AG04450 (cell line): ENCODE measurements at regions not wholly inside any gene's neighbourhood (a gene's known extent, or its start where the extent isn't known, plus 50 kb on each side); places are given as distances from the start of the nearest gene placed in this dataset.
A peak's percentile ranks its signal among the peaks of the same experiment; 100 is the strongest.

Experiments
- CTCF ChIA-PET: fragments of 300-600, 350-600 bp; formaldehyde crosslinking; extraction: SDS; loops from one replicate; lab custom pipeline; 2022; ENCODE audit warnings: antibody characterized with exemption, inconsistent platforms; lab: Charles Lee
- POLR2A ChIA-PET: fragments of 350-600 bp; formaldehyde crosslinking; extraction: SDS; loops from one replicate; lab custom pipeline; 2021; ENCODE audit warnings: antibody characterized with exemption, inconsistent platforms; lab: Yijun Ruan, JAX
- DNase-seq: peaks from one replicate; pipeline ENCODE4 v3.0.0-alpha.2; 2011; ENCODE audit warnings: low read depth, low spot score
- H3K27ac ChIP-seq: one replicate; pipeline ENCODE4 v1.5.1; 2012; ENCODE audit warnings: low read depth, low read length, control low read depth
- H3K27me3 ChIP-seq: one replicate; pipeline ENCODE4 v1.6.0; 2012; ENCODE audit warnings: low read length; ENCODE audit not compliant: control insufficient read depth, insufficient read depth
- H3K4me3 ChIP-seq: 2 replicates; pipeline ENCODE4 v1.5.1; 2011; ENCODE audit warnings: mild to moderate bottlenecking, low read depth, low read length, control low read depth
- H3K9me3 ChIP-seq: 2 replicates; pipeline ENCODE4 v1.5.1; 2012; ENCODE audit warnings: low read length; ENCODE audit not compliant: control insufficient read depth, insufficient read depth
- TF ChIP-seq, protein P1 (sequence below): IDR thresholded peaks from 2 replicates; pipeline ENCODE4 v1.5.1; 2011; ENCODE audit warnings: low read depth, low read length, control low read depth, inconsistent platforms

DNA sequence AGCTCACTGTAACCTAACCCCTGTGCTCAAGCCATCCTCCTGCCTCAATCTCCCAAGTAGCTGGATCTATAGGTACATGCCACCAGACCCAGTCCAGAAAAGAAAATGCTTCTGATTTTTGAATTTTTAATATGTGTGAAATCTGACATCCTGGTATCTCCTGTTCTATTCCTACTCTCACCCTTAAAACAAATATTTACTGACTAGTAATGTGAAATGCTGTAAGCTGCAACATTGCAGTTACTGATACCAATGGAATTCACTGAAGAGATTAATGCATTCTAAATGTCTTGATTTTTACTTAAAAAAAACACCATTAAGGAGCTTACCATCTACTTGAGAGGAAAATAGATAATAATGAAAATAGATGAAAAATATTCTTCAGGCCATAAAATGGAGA is 162.7 kb upstream of the TSLP start:
- ChIA-PET CTCF (no interaction called here), POLR2A (interaction anchor here (1.0 kb wide), 1 partner anchor 101 kb away, joined by 3 read pairs; no protein-coding TSS in a partner anchor)
- DNase-seq, result no peak
- no peaks in the 10 kb centered on the region for H3K9me3 ChIP-seq
- TF ChIP-seq, protein P1, sequence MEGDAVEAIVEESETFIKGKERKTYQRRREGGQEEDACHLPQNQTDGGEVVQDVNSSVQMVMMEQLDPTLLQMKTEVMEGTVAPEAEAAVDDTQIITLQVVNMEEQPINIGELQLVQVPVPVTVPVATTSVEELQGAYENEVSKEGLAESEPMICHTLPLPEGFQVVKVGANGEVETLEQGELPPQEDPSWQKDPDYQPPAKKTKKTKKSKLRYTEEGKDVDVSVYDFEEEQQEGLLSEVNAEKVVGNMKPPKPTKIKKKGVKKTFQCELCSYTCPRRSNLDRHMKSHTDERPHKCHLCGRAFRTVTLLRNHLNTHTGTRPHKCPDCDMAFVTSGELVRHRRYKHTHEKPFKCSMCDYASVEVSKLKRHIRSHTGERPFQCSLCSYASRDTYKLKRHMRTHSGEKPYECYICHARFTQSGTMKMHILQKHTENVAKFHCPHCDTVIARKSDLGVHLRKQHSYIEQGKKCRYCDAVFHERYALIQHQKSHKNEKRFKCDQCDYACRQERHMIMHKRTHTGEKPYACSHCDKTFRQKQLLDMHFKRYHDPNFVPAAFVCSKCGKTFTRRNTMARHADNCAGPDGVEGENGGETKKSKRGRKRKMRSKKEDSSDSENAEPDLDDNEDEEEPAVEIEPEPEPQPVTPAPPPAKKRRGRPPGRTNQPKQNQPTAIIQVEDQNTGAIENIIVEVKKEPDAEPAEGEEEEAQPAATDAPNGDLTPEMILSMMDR, result no peak
- no peak overlapping the region for H3K4me3 ChIP-seq
- no peaks in the 10 kb centered on the region for H3K27me3 ChIP-seq
- no peak overlapping the region for H3K27ac ChIP-seq

DNA sequence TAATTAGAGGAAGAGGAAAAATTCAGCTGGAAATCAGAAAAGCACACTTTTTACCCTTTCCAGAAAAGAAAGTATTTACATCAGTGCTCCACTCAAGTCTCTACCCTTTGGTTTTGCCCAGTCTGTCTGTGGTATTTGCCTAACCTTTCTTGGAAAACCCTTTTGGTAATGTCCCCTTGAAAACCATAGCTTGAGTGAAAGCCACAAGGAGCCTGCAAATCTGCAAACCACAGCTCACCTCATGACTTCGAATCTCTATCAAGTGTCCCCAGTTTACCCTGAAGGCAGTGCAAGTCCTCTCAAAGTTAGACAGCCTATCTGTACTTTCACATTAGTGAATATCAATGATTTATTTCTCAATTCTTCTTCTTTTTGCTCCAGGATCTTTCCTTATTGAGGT is 162.1 kb upstream of the TSLP start:
- CTCF ChIA-PET, result no interaction called here
- POLR2A ChIA-PET, result interaction anchor here (1.0 kb wide), 1 partner anchor 102 kb away, joined by 3 read pairs; no protein-coding TSS in a partner anchor
- TF ChIP-seq, protein P1, result no peak
- Histone ChIP-seq H3K27ac (no peak overlapping the region), H3K4me3 (no peak overlapping the region), H3K9me3 (no peaks in the 10 kb centered on the region), H3K27me3 (no peaks in the 10 kb centered on the region)
- no peak for DNase-seq

DNA sequence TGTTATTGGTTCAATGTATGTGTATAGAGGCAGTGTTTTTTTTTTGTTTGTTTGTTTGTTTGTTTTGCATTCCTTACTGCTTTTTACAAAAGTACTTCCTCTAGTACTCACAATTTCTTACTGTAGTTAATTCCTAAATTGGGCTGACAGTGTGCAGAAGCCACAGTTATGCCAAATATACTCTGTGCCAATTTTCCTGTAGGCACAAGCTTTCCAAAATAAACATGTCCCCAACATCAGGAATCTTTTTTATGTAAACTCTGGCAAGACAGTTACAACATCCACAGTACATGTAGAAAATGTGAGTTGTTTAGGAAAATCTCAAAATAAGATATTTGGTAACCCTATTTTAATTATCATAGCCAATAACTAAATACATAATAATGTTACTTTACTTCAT is 161.6 kb upstream of the TSLP start:
- peak; percentile 38 for DNase-seq
- H3K9me3 ChIP-seq, result no peaks in the 10 kb centered on the region
- no peak overlapping the region for H3K4me3 ChIP-seq
- TF ChIP-seq, protein P1, result no peak
- CTCF ChIA-PET, result interaction anchor here (0.8 kb wide), 1 partner anchor 135 kb away, joined by 3 read pairs; no protein-coding TSS in a partner anchor
- H3K27me3 ChIP-seq, result no peaks in the 10 kb centered on the region
- no peak overlapping the region for H3K27ac ChIP-seq
- POLR2A ChIA-PET, result interaction anchor here (1.0 kb wide), 1 partner anchor 103 kb away, joined by 3 read pairs; no protein-coding TSS in a partner anchor

DNA sequence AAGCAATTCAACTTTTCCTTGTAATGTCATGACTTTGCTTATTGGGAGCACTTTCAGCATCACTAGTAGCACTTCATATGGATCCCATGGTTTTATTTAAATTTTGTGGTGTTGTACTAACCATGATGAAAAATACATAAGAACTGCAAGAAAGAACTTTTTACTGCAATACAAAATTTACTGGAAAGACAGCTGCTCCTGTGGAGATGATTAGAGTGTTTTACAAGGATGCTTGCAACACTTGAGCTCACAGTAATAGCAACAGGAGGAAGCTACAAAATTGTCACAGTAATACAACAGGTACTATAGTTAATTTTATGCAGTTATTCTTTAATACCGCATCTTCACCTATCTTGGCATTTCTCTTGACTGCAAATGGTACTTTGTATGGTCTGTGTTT is 158.3 kb upstream of the TSLP start:
- no peak for DNase-seq
- CTCF ChIA-PET, result no interaction called here
- POLR2A ChIA-PET, result no interaction called here

More for the DNA sequence above, 158.3 kb upstream of the TSLP start:
- Histone ChIP-seq H3K9me3 (no peaks in the 10 kb centered on the region), H3K27me3 (no peaks in the 10 kb centered on the region), H3K4me3 (no peak overlapping the region), H3K27ac (no peak overlapping the region)
- TF ChIP-seq, protein P1, result no peak
